ENCODE measurements at regions not wholly inside any gene's neighbourhood (a gene's known extent, or its start where the extent isn't known, plus 50 kb on each side); places are given as distances from the start of the nearest gene placed in this dataset.

GRCh38 chr5:67814569-67815311 lies 400.8 kb upstream of the PIK3R1 start:
- no peak overlapping the region for H3K4me3 Mint-ChIP-seq (ENCODE audit: unreplicated experiment)
- H3K27me3 Mint-ChIP-seq (ENCODE audit: unreplicated experiment) = peaks cover 6% of the 10 kb centered on the region
- no peak overlapping the region for H3K27ac Mint-ChIP-seq (ENCODE audit: unreplicated experiment)
- H3K9me3 Mint-ChIP-seq (ENCODE audit: unreplicated experiment) = no peaks in the 10 kb centered on the region
- no peaks in the 10 kb centered on the region for H3K36me3 Mint-ChIP-seq (ENCODE audit: unreplicated experiment)
- H3K4me1 Mint-ChIP-seq (ENCODE audit: unreplicated experiment) = no peaks in the 10 kb centered on the region
- TF ChIP-seq CTCF (IDR thresholded peaks at IDR 0.05) = no peak
- DNase-seq (ENCODE audit: extremely low spot score, unreplicated experiment) = no peak

GRCh38 chr5:67813877-67814539 lies 401.5 kb upstream of the PIK3R1 start:
- H3K27me3 Mint-ChIP-seq (ENCODE audit: unreplicated experiment) = peaks cover 6% of the 10 kb centered on the region
- H3K4me1 Mint-ChIP-seq (ENCODE audit: unreplicated experiment) = no peaks in the 10 kb centered on the region
- no peak overlapping the region for H3K27ac Mint-ChIP-seq (ENCODE audit: unreplicated experiment)
- no peak for TF ChIP-seq CTCF (IDR thresholded peaks at IDR 0.05)
- DNase-seq (ENCODE audit: extremely low spot score, unreplicated experiment) = no peak
- no peaks in the 10 kb centered on the region for H3K36me3 Mint-ChIP-seq (ENCODE audit: unreplicated experiment)
- H3K9me3 Mint-ChIP-seq (ENCODE audit: unreplicated experiment) = no peaks in the 10 kb centered on the region
- no peak overlapping the region for H3K4me3 Mint-ChIP-seq (ENCODE audit: unreplicated experiment)

GRCh38 chr5:67809589-67809988 lies 406.0 kb upstream of the PIK3R1 start:
- no peak for TF ChIP-seq CTCF (IDR thresholded peaks at IDR 0.05)
- Mint-ChIP-seq H3K36me3 (ENCODE audit: unreplicated experiment) (no peaks in the 10 kb centered on the region), H3K4me1 (ENCODE audit: unreplicated experiment) (peaks cover 4% of the 10 kb centered on the region), H3K9me3 (ENCODE audit: unreplicated experiment) (no peaks in the 10 kb centered on the region), H3K27ac (ENCODE audit: unreplicated experiment) (no peak overlapping the region), H3K4me3 (ENCODE audit: unreplicated experiment) (no peak overlapping the region), H3K27me3 (ENCODE audit: unreplicated experiment) (peaks cover 6% of the 10 kb centered on the region)
- DNase-seq (ENCODE audit: extremely low spot score, unreplicated experiment) = no peak

- Mint-ChIP-seq H3K36me3 (ENCODE audit: unreplicated experiment) (no peaks in the 10 kb centered on the region), H3K4me1 (ENCODE audit: unreplicated experiment) (peaks cover 4% of the 10 kb centered on the region)
Measured at GRCh38 chr5:67808340-67808739, 407.2 kb upstream of the PIK3R1 start.

More at GRCh38 chr5:67808340-67808739, 407.2 kb upstream of the PIK3R1 start:
- Mint-ChIP-seq H3K27ac (ENCODE audit: unreplicated experiment) (no peak overlapping the region), H3K9me3 (ENCODE audit: unreplicated experiment) (no peaks in the 10 kb centered on the region), H3K27me3 (ENCODE audit: unreplicated experiment) (peaks cover 6% of the 10 kb centered on the region), H3K4me3 (ENCODE audit: unreplicated experiment) (no peak overlapping the region)
- no peak for DNase-seq (ENCODE audit: extremely low spot score, unreplicated experiment)
- TF ChIP-seq CTCF (IDR thresholded peaks at IDR 0.05) = no peak

Data from osteocyte (in vitro differentiated cells).